ENCODE measurements at regions not wholly inside any gene's neighbourhood (a gene's known extent, or its start where the extent isn't known, plus 50 kb on each side); places are given as distances from the start of the nearest gene placed in this dataset.
A peak's percentile ranks its signal among the peaks of the same experiment; 100 is the strongest.

GRCh38 chr6:15949982-15950381 is 178.9 kb upstream of the MYLIP start:
- no peak for TF ChIP-seq CTCF (conservative IDR thresholded peaks at IDR 0.05)
- H3K4me3 Mint-ChIP-seq: no peak overlapping the region
- peaks cover 42% of the 10 kb centered on the region for H3K4me1 Mint-ChIP-seq (ENCODE audit: unreplicated experiment)
- H3K27me3 Mint-ChIP-seq: no peaks in the 10 kb centered on the region
- no peak overlapping the region for H3K27ac Mint-ChIP-seq
- H3K36me3 Mint-ChIP-seq: no peaks in the 10 kb centered on the region
- no peaks in the 10 kb centered on the region for H3K9me3 Mint-ChIP-seq
- DNase-seq (ENCODE audit: extremely low spot score, unreplicated experiment): no peak

DNA sequence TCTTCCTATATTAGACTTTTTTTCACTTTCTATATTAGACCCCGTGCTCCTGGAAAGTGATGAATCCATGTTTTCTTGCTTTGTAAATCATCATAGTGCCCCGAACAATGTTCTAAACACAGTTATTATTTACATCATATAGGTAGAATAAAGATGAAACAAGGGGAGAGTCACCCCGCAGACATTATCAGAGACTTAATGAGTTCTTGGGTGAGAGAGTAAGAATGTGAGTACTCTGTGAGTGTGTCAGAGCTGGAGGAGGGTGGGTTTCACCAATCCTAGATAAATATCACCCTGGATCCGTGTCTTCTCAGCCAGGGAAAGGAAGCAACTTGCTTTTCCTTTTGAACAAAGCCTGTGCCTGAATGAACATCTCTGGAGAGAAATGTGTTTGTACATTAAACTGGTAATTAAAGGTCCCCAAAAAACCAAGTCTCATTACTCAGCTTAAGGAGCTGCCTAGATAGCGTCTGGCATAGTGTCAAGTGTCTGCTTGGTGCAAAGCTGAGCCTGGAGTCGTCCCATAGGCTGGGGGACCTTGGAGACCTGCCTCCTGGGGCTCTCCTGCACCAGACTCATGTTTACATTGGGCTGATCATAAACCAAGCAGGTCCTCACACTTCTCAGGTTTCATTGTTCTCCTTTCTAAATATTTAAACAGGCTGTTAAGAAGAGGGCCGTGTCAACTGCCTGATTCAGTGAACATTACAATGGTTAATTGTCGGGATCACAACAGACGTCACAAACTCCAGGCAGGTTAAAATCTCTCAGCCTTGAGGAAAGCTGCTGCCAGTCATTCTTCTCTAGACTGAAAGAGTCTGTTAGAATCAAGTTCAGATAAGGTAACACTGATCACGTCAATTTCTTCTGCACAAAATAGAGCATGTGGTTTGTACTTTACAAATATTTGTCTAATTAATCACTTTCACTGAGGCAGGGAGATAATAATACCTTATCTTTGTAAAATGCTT is 179.7 kb upstream of the MYLIP start:
- no peak overlapping the region for H3K27ac Mint-ChIP-seq
- peaks cover 42% of the 10 kb centered on the region for H3K4me1 Mint-ChIP-seq (ENCODE audit: unreplicated experiment)
- H3K27me3 Mint-ChIP-seq: no peaks in the 10 kb centered on the region
- no peak for TF ChIP-seq CTCF (conservative IDR thresholded peaks at IDR 0.05)
- H3K36me3 Mint-ChIP-seq: no peaks in the 10 kb centered on the region
- H3K9me3 Mint-ChIP-seq: no peaks in the 10 kb centered on the region
- H3K4me3 Mint-ChIP-seq: peak overlapping the region; percentile 6
- no peak for DNase-seq (ENCODE audit: extremely low spot score, unreplicated experiment)

DNA sequence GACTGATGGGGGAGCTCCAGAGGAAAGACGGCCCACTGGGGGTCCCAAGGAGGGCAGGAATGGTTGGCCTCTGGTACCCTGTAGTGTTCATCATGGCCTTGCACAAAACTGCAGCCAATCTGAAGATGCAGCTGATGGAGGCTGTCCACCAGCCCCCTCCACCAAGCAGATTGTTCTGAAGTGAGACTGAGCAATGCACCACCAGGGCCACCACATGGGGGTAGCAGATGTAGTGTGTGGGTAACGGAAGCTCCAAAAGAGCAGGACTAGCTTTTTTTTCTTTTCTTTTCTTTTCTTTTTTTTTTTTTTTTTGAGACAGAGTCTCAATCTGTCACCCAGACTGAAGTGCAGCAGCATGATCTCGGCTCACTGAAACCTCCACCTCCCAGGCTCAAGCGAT is 181.0 kb upstream of the MYLIP start:
- Mint-ChIP-seq H3K4me1 (ENCODE audit: unreplicated experiment) (peaks cover 35% of the 10 kb centered on the region), H3K27ac (no peak overlapping the region), H3K36me3 (no peaks in the 10 kb centered on the region), H3K27me3 (no peaks in the 10 kb centered on the region), H3K9me3 (no peaks in the 10 kb centered on the region), H3K4me3 (no peak overlapping the region)
- no peak for DNase-seq (ENCODE audit: extremely low spot score, unreplicated experiment)
- TF ChIP-seq CTCF (conservative IDR thresholded peaks at IDR 0.05): no peak

- no peak overlapping the region for H3K4me3 Mint-ChIP-seq
- no peak overlapping the region for H3K27ac Mint-ChIP-seq
- no peak for TF ChIP-seq CTCF (conservative IDR thresholded peaks at IDR 0.05)
- no peaks in the 10 kb centered on the region for H3K9me3 Mint-ChIP-seq
- peaks cover 32% of the 10 kb centered on the region for H3K4me1 Mint-ChIP-seq (ENCODE audit: unreplicated experiment)
- no peaks in the 10 kb centered on the region for H3K36me3 Mint-ChIP-seq
- DNase-seq (ENCODE audit: extremely low spot score, unreplicated experiment): no peak
- no peaks in the 10 kb centered on the region for H3K27me3 Mint-ChIP-seq
Observed at GRCh38 chr6:15947436-15947835, 181.4 kb upstream of the MYLIP start.

DNA sequence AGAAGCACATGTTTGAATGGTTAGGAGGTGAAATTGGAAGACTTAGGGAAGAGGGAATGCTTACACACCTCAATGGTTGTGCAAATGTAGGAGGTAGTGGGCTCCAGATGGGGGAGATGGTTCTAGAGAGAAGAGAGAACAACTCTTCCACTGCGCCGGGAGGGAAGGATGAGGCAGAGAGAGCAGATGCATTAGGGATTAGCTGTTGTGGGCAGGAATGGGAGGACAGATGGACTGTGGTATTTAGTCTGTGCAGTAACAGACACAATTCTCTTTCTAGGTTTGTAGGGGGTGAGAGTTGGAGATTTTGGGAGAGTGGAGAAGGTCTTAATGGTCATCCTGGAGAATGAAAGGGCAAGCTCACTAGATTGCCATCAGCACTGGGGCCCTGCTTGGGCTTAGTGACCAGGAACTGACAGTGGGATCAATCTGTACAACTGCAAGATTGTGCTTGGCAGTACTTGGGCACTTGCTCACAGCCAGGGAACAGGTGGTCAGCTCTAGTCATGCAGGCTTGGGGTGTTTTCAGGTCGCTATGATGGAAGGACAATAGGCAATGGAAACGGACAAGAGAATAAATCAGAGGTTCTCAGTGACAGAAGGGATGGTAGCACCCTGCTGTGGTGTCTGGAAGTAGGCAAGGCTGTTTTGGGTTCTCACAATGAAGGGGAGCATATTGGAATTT is 182.0 kb upstream of the MYLIP start:
- no peak for DNase-seq (ENCODE audit: extremely low spot score, unreplicated experiment)
- H3K4me3 Mint-ChIP-seq: no peak overlapping the region
- no peaks in the 10 kb centered on the region for H3K36me3 Mint-ChIP-seq
- H3K27me3 Mint-ChIP-seq: no peaks in the 10 kb centered on the region
- no peak overlapping the region for H3K27ac Mint-ChIP-seq
- TF ChIP-seq CTCF (conservative IDR thresholded peaks at IDR 0.05): no peak
- H3K4me1 Mint-ChIP-seq (ENCODE audit: unreplicated experiment): peaks cover 26% of the 10 kb centered on the region
- H3K9me3 Mint-ChIP-seq: no peaks in the 10 kb centered on the region
